ENCODE measurements at regions not wholly inside any gene's neighbourhood (a gene's known extent, or its start where the extent isn't known, plus 50 kb on each side); places are given as distances from the start of the nearest gene placed in this dataset.

GRCh38 chr13:61770681-61771080 lies 355.0 kb upstream of the PCDH20 start:
- no peak for DNase-seq (ENCODE audit: extremely low read depth, low read depth)

DNA sequence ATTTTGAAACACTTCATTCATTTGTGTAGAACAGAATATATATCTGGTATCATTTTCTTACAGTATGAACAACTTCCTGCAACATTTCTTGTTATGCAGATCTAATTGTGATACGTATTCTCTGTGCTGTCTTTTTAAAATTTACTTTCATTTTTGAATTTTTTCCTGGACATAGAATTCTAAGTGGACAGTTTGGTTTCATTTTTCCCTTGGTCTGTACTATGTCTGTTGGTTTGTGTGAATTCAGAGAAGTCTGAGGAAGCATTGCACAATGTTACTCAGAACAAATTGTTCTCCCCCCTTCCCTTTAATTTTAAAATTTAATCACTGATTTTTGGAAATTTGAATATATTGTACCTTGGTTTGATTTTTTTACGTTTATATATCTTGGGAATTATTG lies 352.5 kb upstream of the PCDH20 start:
- TF ChIP-seq CTCF (IDR thresholded peaks at IDR 0.05; ENCODE audit: low read depth, low read length) = no peak
- DNase-seq (ENCODE audit: extremely low read depth, low read depth) = no peak

More at GRCh38 chr13:61770681-61771080, 355.0 kb upstream of the PCDH20 start:
- TF ChIP-seq CTCF (IDR thresholded peaks at IDR 0.05; ENCODE audit: low read depth, low read length) = no peak

GRCh38 chr13:61766667-61767058 lies 351.0 kb upstream of the PCDH20 start:
- DNase-seq (ENCODE audit: extremely low read depth, low read depth) = no peak

GRCh38 chr13:61765940-61766666 lies 350.5 kb upstream of the PCDH20 start:
- TF ChIP-seq CTCF (IDR thresholded peaks at IDR 0.05; ENCODE audit: low read depth, low read length) = no peak
- no peak for DNase-seq (ENCODE audit: extremely low read depth, low read depth)

More at GRCh38 chr13:61766667-61767058, 351.0 kb upstream of the PCDH20 start:
- no peak for TF ChIP-seq CTCF (IDR thresholded peaks at IDR 0.05; ENCODE audit: low read depth, low read length)

DNA sequence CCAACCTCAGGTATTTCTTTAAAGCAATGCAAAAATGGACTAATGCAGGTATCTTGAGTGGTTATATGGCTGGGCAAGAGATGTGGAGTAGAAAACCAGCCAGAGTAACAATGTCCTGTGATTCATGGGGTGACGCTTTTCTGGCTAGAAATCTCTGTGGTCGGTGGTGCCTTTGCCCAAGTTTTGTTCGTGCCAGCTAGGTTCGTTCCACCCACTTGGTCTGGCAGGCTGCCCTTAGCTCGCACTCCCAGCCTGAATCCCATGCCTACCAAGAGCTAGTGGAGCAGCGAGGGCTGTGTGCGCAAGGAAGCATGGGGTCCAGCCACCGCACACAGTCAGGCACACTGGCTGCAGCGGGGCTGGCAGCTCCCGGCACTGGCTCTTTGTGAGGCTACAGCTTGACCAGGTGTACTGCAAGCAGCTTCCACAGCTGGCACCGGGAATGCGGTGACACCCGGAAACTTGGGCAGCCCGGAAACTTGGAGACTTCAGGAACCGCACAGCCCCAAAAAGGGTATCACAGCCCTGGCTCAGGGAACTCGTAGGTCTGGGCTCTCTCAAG lies 349.6 kb upstream of the PCDH20 start:
- TF ChIP-seq CTCF (IDR thresholded peaks at IDR 0.05; ENCODE audit: low read depth, low read length) = no peak
- no peak for DNase-seq (ENCODE audit: extremely low read depth, low read depth)

DNA sequence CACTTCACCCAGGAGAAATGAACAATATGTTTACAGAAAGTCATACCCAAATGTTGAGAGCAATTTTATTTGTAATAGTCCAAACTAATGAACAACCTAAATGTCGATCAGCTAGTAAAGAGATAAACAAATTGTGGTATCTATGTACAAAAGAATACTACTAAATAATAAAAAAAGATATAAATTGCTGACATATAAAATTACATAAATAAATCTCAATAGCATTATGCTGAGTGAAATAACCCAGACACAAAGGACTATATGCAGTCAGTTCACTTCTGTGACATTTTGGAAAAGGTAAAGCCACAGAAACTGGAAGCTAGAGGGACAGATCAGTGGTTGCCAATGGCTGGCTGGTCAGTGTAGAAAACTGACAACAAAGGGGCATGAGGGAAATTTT lies 346.0 kb upstream of the PCDH20 start:
- DNase-seq (ENCODE audit: extremely low read depth, low read depth) = no peak
- TF ChIP-seq CTCF (IDR thresholded peaks at IDR 0.05; ENCODE audit: low read depth, low read length) = no peak

DNA sequence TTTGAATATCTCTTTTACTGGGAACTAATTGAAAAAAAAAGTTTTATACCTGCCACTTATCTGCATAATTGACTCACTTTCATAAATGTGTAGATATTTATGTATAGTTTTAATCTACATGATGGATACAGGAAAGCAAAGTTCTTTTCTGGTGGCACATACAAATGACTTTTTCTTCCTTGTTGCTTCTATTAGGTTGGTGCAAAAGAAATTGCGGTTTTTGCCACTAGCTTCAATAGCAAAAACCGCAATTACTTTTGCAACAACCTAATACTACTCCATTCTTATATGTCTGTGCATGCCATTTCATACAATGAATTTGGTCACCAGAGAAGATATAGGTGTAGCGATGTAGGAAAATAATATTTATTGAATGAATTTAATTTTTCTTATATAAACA lies 344.5 kb upstream of the PCDH20 start:
- no peak for TF ChIP-seq CTCF (IDR thresholded peaks at IDR 0.05; ENCODE audit: low read depth, low read length)
- no peak for DNase-seq (ENCODE audit: extremely low read depth, low read depth)

Measured in AG09319 (cell line).